Endothelial cell of umbilical vein (primary cell): ENCODE measurements at regions not wholly inside any gene's neighbourhood (a gene's known extent, or its start where the extent isn't known, plus 50 kb on each side); places are given as distances from the start of the nearest gene placed in this dataset.

Source experiments
- BruUV-seq: library from RNA; stranded (reverse); fragments of 400-500 nt; replicated peaks from 2 replicates; lab custom pipeline; 2021; lab: Mats Ljungman, UMichigan
- CTCF ChIA-PET: fragments of 300-600, 350-600 bp; sonication (Branson Sonifier 250); formaldehyde crosslinking; loops from one replicate; lab custom pipeline; 2021; ENCODE audit warnings: antibody characterized with exemption, inconsistent platforms; lab: Charles Lee
- POLR2A ChIA-PET: fragments of 300-600, 350-600 bp; sonication (Branson Sonifier 250); formaldehyde crosslinking; loops from one replicate; lab custom pipeline; 2021; ENCODE audit warnings: antibody characterized with exemption, inconsistent platforms; lab: Charles Lee
- DNase-seq: peaks from one replicate; pipeline ENCODE4 v3.0.0-alpha.2; 2011; ENCODE audit warnings: low read depth, low spot score
- FAIRE-seq: peaks from 2 replicates; lab custom pipeline; 2011; peaks lifted over from hg19 to GRCh38; lab: Jason Lieb, UNC
- H2AFZ ChIP-seq: 2 replicates; pipeline ENCODE4 v1.6.0; 2012; ENCODE audit warnings: low read depth, low read length, control low read depth, inconsistent platforms
- H3K27ac ChIP-seq: 2 replicates; pipeline ENCODE4 v1.5.1; 2011; ENCODE audit warnings: low read depth, mild to moderate bottlenecking, control low read depth, low read length, moderate library complexity; ENCODE audit not compliant: insufficient read depth
- H3K27me3 ChIP-seq, 2 experiments: 2 replicates each; pipeline versions ENCODE4 v1.6.0 to v1.6.1; 2011; ENCODE audit warnings: low read length in 2 of 2, mixed read lengths in 1 of 2; ENCODE audit not compliant: control insufficient read depth in 2 of 2, insufficient read depth in 2 of 2
- H3K36me3 ChIP-seq, 2 experiments: 2 replicates in 1 of 2; 3 replicates in 1 of 2; pipeline ENCODE4 v1.5.1; 2011; ENCODE audit warnings: low read length in 2 of 2, mild to moderate bottlenecking in 1 of 2, moderate library complexity in 1 of 2; ENCODE audit not compliant: control insufficient read depth in 2 of 2, insufficient read depth in 2 of 2; ENCODE audit errors: extremely low read depth in 1 of 2
- H3K4me1 ChIP-seq: 3 replicates; pipeline ENCODE4 v1.5.1; 2011; ENCODE audit warnings: mild to moderate bottlenecking, low read length; ENCODE audit not compliant: control insufficient read depth, insufficient read depth; ENCODE audit errors: extremely low read depth
- H3K4me2 ChIP-seq: 2 replicates; pipeline ENCODE4 v1.6.1; 2011; ENCODE audit warnings: low read length, control low read depth, mixed read lengths; ENCODE audit not compliant: insufficient read depth
- H3K4me3 ChIP-seq, 3 experiments: fragments of 200-600 bp in 1 of 3; sonication (generic), shearing (Covaris generic) in 1 of 3; replicated peaks in 1 of 3; 2 replicates each; pipeline ENCODE4 v1.5.1; 2011 to 2016; ENCODE audit warnings: control low read depth in 3 of 3, low read length in 3 of 3, mild to moderate bottlenecking in 2 of 3, inconsistent platforms in 1 of 3, low read depth in 1 of 3, moderate library complexity in 1 of 3; ENCODE audit not compliant: insufficient read depth in 1 of 3
- H3K79me2 ChIP-seq: 2 replicates; pipeline ENCODE4 v1.6.0; 2012; ENCODE audit warnings: low read length, inconsistent platforms; ENCODE audit not compliant: control insufficient read depth, insufficient read depth
- H3K9ac ChIP-seq: replicated peaks from 2 replicates; pipeline ENCODE3; 2011; ENCODE audit warnings: low read length, control low read depth; ENCODE audit not compliant: insufficient read depth; ENCODE audit errors: extremely low read depth
- H3K9me1 ChIP-seq: replicated peaks from 3 replicates; pipeline ENCODE4 v1.6.0; 2011; ENCODE audit warnings: mild to moderate bottlenecking, low read length; ENCODE audit not compliant: control insufficient read depth, insufficient read depth; ENCODE audit errors: extremely low read depth
- H3K9me3 ChIP-seq: replicated peaks from 2 replicates; pipeline ENCODE4 v1.5.1; 2012; ENCODE audit warnings: low read length, inconsistent platforms; ENCODE audit not compliant: control insufficient read depth, insufficient read depth
- H4K20me1 ChIP-seq: replicated peaks from 2 replicates; pipeline ENCODE3; 2011; ENCODE audit warnings: mild to moderate bottlenecking, low read length; ENCODE audit not compliant: control insufficient read depth, insufficient read depth; ENCODE audit errors: extremely low read depth
- CTCF ChIP-seq, 2 donors: IDR thresholded peaks; 1 replicate in 1 of 2; 2 replicates in 1 of 2; pipeline ENCODE4 v1.5.1; 2011; ENCODE audit warnings: low read length in 2 of 2, mild to moderate bottlenecking in 2 of 2, moderate library complexity in 2 of 2, control low read depth in 1 of 2, inconsistent platforms in 1 of 2, low read depth in 1 of 2; ENCODE audit not compliant: insufficient read depth in 1 of 2; ENCODE audit errors: extremely low read depth in 1 of 2
- EZH2 ChIP-seq: IDR thresholded peaks from 2 replicates; pipeline ENCODE4 v1.6.1; 2012; ENCODE audit warnings: borderline replicate concordance, low read depth, mild to moderate bottlenecking, moderate library complexity, low read length, inconsistent platforms; ENCODE audit not compliant: severe bottlenecking
- FOS ChIP-seq: IDR thresholded peaks from 2 replicates; pipeline ENCODE4 v1.6.1; 2011; ENCODE audit warnings: mild to moderate bottlenecking, low read length, moderate library complexity, borderline replicate concordance; ENCODE audit not compliant: insufficient read depth
- GATA2 ChIP-seq: IDR thresholded peaks from 2 replicates; pipeline ENCODE4 v1.7.0; 2011; ENCODE audit warnings: low read depth, mild to moderate bottlenecking, moderate library complexity, mixed read lengths, low read length; ENCODE audit not compliant: insufficient read length, insufficient read depth
- JUN ChIP-seq: IDR thresholded peaks from 2 replicates; pipeline ENCODE4 v1.6.1; 2011; ENCODE audit warnings: borderline replicate concordance, low read depth; ENCODE audit not compliant: insufficient read length, insufficient read depth
- MAX ChIP-seq: IDR thresholded peaks from 2 replicates; pipeline ENCODE4 v1.6.1; 2011; ENCODE audit not compliant: insufficient read depth, insufficient read length
- MYC ChIP-seq: IDR thresholded peaks from one replicate; pipeline ENCODE4 v1.6.1; 2011; ENCODE audit warnings: mild to moderate bottlenecking, low read depth, low read length
- POLR2A ChIP-seq: IDR thresholded peaks from 2 replicates; pipeline ENCODE4 v1.6.1; 2012; ENCODE audit warnings: low read depth, mild to moderate bottlenecking, control low read depth, low read length
- POLR2AphosphoS5 ChIP-seq: IDR thresholded peaks from 2 replicates; pipeline ENCODE4 v1.6.1; 2012; ENCODE audit warnings: low read depth, mild to moderate bottlenecking, control low read depth, low read length, moderate library complexity; ENCODE audit not compliant: insufficient read depth
- dilution Hi-C: fragments of 300-500 bp; cut with MboI; formaldehyde crosslinking; loops from one replicate; pipeline ENCODE4 v1.15.0; 2019; ENCODE audit warnings: low sequenced_read_pairs; ENCODE audit not compliant: extremely low pct_ligation_motif_present
- intact Hi-C: fragments of 100-400 bp; cut with micrococcal nuclease; formaldehyde crosslinking; loops from one replicate; pipeline ENCODE4 v1.10.0; 2022

GRCh38 chr17:27082775-27083154 is 211.1 kb upstream of the WSB1 start:
- CTCF ChIA-PET: no interaction called here
- FAIRE-seq: no peak
- no TSS peak for BruUV-seq

DNA sequence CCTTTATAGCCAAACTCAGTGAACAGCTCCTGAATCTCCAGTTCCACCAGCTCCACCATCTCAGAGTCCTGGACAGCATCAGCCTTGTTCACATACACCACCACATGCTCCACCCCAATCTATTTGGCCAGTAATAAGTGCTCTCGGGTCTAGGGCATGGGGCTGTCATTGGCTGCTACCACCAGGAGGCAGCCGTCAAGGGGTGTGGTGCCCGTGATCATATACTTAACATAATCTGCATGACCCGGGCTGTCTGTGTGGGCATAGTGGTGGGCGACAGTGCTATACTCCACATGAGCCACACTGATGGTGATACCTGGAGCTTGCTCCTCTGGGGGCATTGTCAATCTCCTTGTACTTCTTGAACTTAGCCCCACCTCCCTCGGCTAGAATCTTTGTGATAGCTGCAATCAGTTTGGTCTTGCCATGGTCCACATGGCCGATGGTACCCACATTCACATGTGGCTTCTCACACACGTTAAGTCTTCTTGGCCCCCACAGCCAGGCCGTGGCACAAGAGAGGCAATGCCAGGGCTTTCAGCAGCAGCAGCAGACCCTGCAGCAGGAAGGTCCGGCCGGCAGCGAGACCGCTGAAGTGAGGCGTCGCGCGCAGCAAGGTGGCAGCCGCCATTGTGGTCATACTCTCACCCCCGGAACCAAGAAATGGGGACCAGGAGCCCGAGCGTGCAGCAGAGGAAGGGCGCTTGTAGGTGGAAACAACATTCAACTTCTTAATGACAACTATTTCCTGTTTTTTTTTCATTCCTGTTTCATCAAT is 210.3 kb upstream of the WSB1 start:
- no TSS peak for BruUV-seq
- no peaks in the 10 kb centered on the region for H3K36me3 ChIP-seq
- intact Hi-C loops (no loop called here), dilution Hi-C loops (no loop called here)
- H3K4me3 ChIP-seq: no peak overlapping the region
- no peak overlapping the region for H2AFZ ChIP-seq
- H3K79me2 ChIP-seq: no peaks in the 10 kb centered on the region
- no peaks in the 10 kb centered on the region for H4K20me1 ChIP-seq
- TF ChIP-seq MAX (no peak), GATA2 (no peak), JUN (no peak), EZH2 (no peak), POLR2A (no peak), MYC (no peak), CTCF (IDR thresholded peaks at IDR 0.05; ENCODE audit: extremely low read depth in 1 of 2, insufficient read depth in 1 of 2, low read depth in 1 of 2, low read length in 2 of 2) (no peak), POLR2AphosphoS5 (no peak), FOS (no peak)
- FAIRE-seq: no peak
- H3K4me2 ChIP-seq: no peak overlapping the region
- H3K27me3 ChIP-seq: no peaks in the 10 kb centered on the region
- no peak overlapping the region for H3K27ac ChIP-seq
- CTCF ChIA-PET: no interaction called here
- H3K9me1 ChIP-seq: no peaks in the 10 kb centered on the region
- POLR2A ChIA-PET: no interaction called here
- peaks cover 1% of the 10 kb centered on the region for H3K9me3 ChIP-seq
- no peak for DNase-seq
- H3K4me1 ChIP-seq: no peaks in the 10 kb centered on the region
- no peak overlapping the region for H3K9ac ChIP-seq

More at GRCh38 chr17:27082775-27083154, 211.1 kb upstream of the WSB1 start:
- H4K20me1 ChIP-seq: no peaks in the 10 kb centered on the region
- peaks cover 1% of the 10 kb centered on the region for H3K9me3 ChIP-seq
- H3K4me1 ChIP-seq: no peaks in the 10 kb centered on the region
- POLR2A ChIA-PET: no interaction called here
- H3K9ac ChIP-seq: no peak overlapping the region
- H2AFZ ChIP-seq: no peak overlapping the region
- no peaks in the 10 kb centered on the region for H3K79me2 ChIP-seq
- H3K4me2 ChIP-seq: no peak overlapping the region
- H3K36me3 ChIP-seq: no peaks in the 10 kb centered on the region
- H3K9me1 ChIP-seq: no peaks in the 10 kb centered on the region
- intact Hi-C loops (no loop called here), dilution Hi-C loops (no loop called here)
- no peak overlapping the region for H3K27ac ChIP-seq
- H3K4me3 ChIP-seq: no peak overlapping the region
- no peak for DNase-seq
- H3K27me3 ChIP-seq: no peaks in the 10 kb centered on the region
- no peak for TF ChIP-seq FOS
- TF ChIP-seq MAX: no peak
- no peak for TF ChIP-seq MYC
- TF ChIP-seq EZH2: no peak
- TF ChIP-seq POLR2AphosphoS5: no peak
- no peak for TF ChIP-seq GATA2
- TF ChIP-seq POLR2A: no peak
